Smooth muscle cell (in vitro differentiated cells): ENCODE measurements at regions not wholly inside any gene's neighbourhood (a gene's known extent, or its start where the extent isn't known, plus 50 kb on each side); places are given as distances from the start of the nearest gene placed in this dataset.

Experiments used
- DNase-seq: peaks from one replicate; lab custom pipeline; 2025; ENCODE audit not compliant: unreplicated experiment; lab: John Stamatoyannopoulos, UW
- H2AFZ ChIP-seq: fragments of 200-600 bp; sonication (generic); 2 replicates; pipeline ENCODE4 v1.6.0; 2016; ENCODE audit warnings: antibody characterized with exemption, low read depth, mild to moderate bottlenecking
- H3F3A ChIP-seq: fragments of 200-600 bp; sonication (generic); 2 replicates; pipeline ENCODE4 v1.6.0; 2017; ENCODE audit warnings: antibody characterized with exemption, low read depth
- H3K27ac ChIP-seq: fragments of 200-600 bp; sonication (generic); 2 replicates; pipeline ENCODE4 v1.5.1; 2016; ENCODE audit warnings: low read depth, mild to moderate bottlenecking
- H3K27me3 ChIP-seq: fragments of 200-600 bp; sonication (generic); 2 replicates; pipeline ENCODE4 v1.6.1; 2016; ENCODE audit warnings: low read depth, mild to moderate bottlenecking
- H3K36me3 ChIP-seq: fragments of 200-600 bp; sonication (generic); 2 replicates; pipeline ENCODE4 v1.5.1; 2016; ENCODE audit warnings: low read depth
- H3K4me1 ChIP-seq: fragments of 200-600 bp; sonication (generic); 2 replicates; pipeline ENCODE4 v1.5.1; 2016; ENCODE audit warnings: low read depth
- H3K4me2 ChIP-seq: fragments of 200-600 bp; sonication (generic); 2 replicates; pipeline ENCODE4 v1.6.0; 2016; ENCODE audit warnings: mild to moderate bottlenecking
- H3K4me3 ChIP-seq: fragments of 200-600 bp; sonication (generic); 2 replicates; pipeline ENCODE4 v1.5.1; 2016; ENCODE audit warnings: mild to moderate bottlenecking
- H3K79me2 ChIP-seq: fragments of 200-600 bp; sonication (generic); 2 replicates; pipeline ENCODE4 v1.6.0; 2016; ENCODE audit warnings: low read depth, mild to moderate bottlenecking
- H3K9ac ChIP-seq: fragments of 200-600 bp; sonication (generic); 2 replicates; pipeline ENCODE4 v1.6.0; 2016; ENCODE audit warnings: low read depth
- H3K9me3 ChIP-seq: fragments of 200-600 bp; sonication (generic); replicated peaks from 2 replicates; pipeline ENCODE4 v1.5.1; 2016; ENCODE audit warnings: low read depth
- H4K20me1 ChIP-seq: fragments of 200-600 bp; sonication (generic); 2 replicates; pipeline ENCODE4 v1.6.0; 2016; ENCODE audit warnings: low read depth
- CTCF ChIP-seq: fragments of 200-600 bp; sonication (generic); IDR thresholded peaks from 2 replicates; pipeline ENCODE4 v1.5.1; 2017; ENCODE audit warnings: borderline replicate concordance, mild to moderate bottlenecking, antibody characterized with exemption; ENCODE audit not compliant: insufficient read depth, poor library complexity, severe bottlenecking
- WGBS: methylation state at CpG from one replicate; pipeline ENCODE4 v1.1.7; 2016; ENCODE audit warnings: low lambda C conversion rate; 5-methylcytosine and 5-hydroxymethylcytosine counted together

- Histone ChIP-seq H3K4me2 (no peak overlapping the region), H3F3A (no peaks in the 10 kb centered on the region), H4K20me1 (no peaks in the 10 kb centered on the region), H2AFZ (no peak overlapping the region), H3K36me3 (no peaks in the 10 kb centered on the region), H3K4me3 (no peak overlapping the region), H3K9ac (no peak overlapping the region), H3K9me3 (no peaks in the 10 kb centered on the region), H3K27me3 (no peaks in the 10 kb centered on the region), H3K27ac (no peak overlapping the region), H3K4me1 (no peaks in the 10 kb centered on the region), H3K79me2 (no peaks in the 10 kb centered on the region)
- no peak for DNase-seq
- 93% methylated on average over 20 of the region's 20 CpGs for WGBS
- TF ChIP-seq CTCF: no peak
Observed at GRCh38 chr2:129902731-129903585, 76.5 kb upstream of the RAB6C start.

- Histone ChIP-seq H3K9me3 (no peaks in the 10 kb centered on the region), H3K79me2 (no peaks in the 10 kb centered on the region), H3K9ac (no peak overlapping the region), H3K36me3 (no peaks in the 10 kb centered on the region), H4K20me1 (no peaks in the 10 kb centered on the region), H3K27ac (no peak overlapping the region), H3K4me2 (no peak overlapping the region), H3K4me3 (no peak overlapping the region), H3K4me1 (no peaks in the 10 kb centered on the region), H3F3A (no peaks in the 10 kb centered on the region), H3K27me3 (no peaks in the 10 kb centered on the region), H2AFZ (no peak overlapping the region)
- WGBS: 78% methylated on average over 17 of the region's 17 CpGs
- TF ChIP-seq CTCF: no peak
- no peak for DNase-seq
Observed at GRCh38 chr2:129903586-129904425, 75.7 kb upstream of the RAB6C start.

- Histone ChIP-seq H3K27me3 (no peaks in the 10 kb centered on the region), H3K79me2 (no peaks in the 10 kb centered on the region), H3K9me3 (no peaks in the 10 kb centered on the region), H3K9ac (no peak overlapping the region), H2AFZ (no peak overlapping the region), H3F3A (no peaks in the 10 kb centered on the region), H3K4me1 (no peaks in the 10 kb centered on the region), H3K36me3 (no peaks in the 10 kb centered on the region), H4K20me1 (no peaks in the 10 kb centered on the region), H3K27ac (no peak overlapping the region), H3K4me3 (no peak overlapping the region), H3K4me2 (no peak overlapping the region)
- WGBS: 91% methylated on average over 20 of the region's 20 CpGs
- TF ChIP-seq CTCF: no peak
- DNase-seq: no peak
Observed at GRCh38 chr2:129904532-129905446, 74.7 kb upstream of the RAB6C start.
